ENCODE measurements at regions not wholly inside any gene's neighbourhood (a gene's known extent, or its start where the extent isn't known, plus 50 kb on each side); places are given as distances from the start of the nearest gene placed in this dataset.

DNA sequence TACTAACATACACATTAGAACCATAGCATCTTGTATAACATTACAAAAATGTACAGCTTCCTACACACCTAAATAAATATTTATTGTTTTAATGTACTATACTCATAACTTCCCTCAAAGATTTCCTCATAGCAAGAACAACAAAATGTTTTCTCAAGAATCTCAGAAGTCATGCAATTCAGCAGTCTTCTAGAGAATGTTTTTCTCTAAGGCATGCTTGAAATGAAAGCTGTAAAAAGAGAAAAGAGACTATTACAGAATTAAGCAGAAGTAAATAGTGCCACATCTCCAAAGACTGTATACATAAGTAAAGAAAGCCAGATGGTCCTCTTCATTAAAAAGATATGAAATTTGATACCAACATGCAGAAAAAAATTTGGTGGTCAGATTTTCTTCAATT, 672.2 kb downstream of the EPM2A start:
- H3K4me3 ChIP-seq (ENCODE audit: low read depth, low read length): no peak overlapping the region
- TF ChIP-seq, protein P1, sequence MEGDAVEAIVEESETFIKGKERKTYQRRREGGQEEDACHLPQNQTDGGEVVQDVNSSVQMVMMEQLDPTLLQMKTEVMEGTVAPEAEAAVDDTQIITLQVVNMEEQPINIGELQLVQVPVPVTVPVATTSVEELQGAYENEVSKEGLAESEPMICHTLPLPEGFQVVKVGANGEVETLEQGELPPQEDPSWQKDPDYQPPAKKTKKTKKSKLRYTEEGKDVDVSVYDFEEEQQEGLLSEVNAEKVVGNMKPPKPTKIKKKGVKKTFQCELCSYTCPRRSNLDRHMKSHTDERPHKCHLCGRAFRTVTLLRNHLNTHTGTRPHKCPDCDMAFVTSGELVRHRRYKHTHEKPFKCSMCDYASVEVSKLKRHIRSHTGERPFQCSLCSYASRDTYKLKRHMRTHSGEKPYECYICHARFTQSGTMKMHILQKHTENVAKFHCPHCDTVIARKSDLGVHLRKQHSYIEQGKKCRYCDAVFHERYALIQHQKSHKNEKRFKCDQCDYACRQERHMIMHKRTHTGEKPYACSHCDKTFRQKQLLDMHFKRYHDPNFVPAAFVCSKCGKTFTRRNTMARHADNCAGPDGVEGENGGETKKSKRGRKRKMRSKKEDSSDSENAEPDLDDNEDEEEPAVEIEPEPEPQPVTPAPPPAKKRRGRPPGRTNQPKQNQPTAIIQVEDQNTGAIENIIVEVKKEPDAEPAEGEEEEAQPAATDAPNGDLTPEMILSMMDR (IDR thresholded peaks at IDR 0.05; ENCODE audit: low read depth, low read length): no peak

DNA sequence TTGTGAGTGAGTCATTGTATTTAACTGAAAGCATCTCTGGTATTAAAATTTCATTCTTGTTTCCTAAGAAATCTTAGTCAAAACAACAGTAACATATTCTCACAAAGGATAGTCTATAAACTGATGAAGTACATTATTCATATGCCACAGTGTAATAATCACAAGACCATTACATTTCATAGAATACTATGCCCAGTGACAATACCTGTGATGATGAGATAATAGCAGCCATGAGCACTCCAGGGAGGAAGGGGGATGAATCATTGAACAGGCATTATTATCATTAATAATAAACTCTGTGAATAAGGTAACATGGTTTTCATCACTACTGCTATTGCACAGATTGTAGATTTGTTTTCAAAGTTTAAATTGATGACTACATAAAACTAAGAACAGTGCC, 667.9 kb downstream of the EPM2A start:
- TF ChIP-seq, protein P1 (IDR thresholded peaks at IDR 0.05; ENCODE audit: low read depth, low read length): no peak
- H3K4me3 ChIP-seq (ENCODE audit: low read depth, low read length): no peak overlapping the region

GRCh38 chr6:145068577-145068976, 666.7 kb downstream of the EPM2A start:
- TF ChIP-seq, protein P1 (IDR thresholded peaks at IDR 0.05; ENCODE audit: low read depth, low read length): no peak
- no peak overlapping the region for H3K4me3 ChIP-seq (ENCODE audit: low read depth, low read length)

GRCh38 chr6:145069966-145070365, 665.4 kb downstream of the EPM2A start:
- H3K4me3 ChIP-seq (ENCODE audit: low read depth, low read length): no peak overlapping the region
- TF ChIP-seq, protein P1 (IDR thresholded peaks at IDR 0.05; ENCODE audit: low read depth, low read length): no peak

GRCh38 chr6:145070791-145071190, 664.5 kb downstream of the EPM2A start:
- TF ChIP-seq, protein P1 (IDR thresholded peaks at IDR 0.05; ENCODE audit: low read depth, low read length): no peak
- H3K4me3 ChIP-seq (ENCODE audit: low read depth, low read length): no peak overlapping the region

DNA sequence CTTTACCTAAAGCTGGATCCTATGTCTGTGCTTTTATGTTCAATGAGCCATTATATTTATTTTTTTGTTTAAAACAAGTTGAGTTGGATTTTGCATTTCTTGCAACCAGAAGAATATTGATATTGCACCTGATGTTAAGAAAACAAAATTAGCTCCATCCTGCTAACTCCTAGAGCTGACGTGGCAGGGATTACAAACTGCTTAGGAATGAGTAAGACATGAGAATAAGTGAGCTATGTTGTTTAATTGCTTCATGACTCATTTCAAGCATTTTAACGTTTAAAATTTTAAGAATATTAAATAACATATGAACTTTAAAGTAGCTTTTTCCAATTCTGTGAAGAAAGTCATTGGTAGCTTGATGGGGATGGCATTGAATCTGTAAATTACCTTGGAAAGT, 663.5 kb downstream of the EPM2A start:
- TF ChIP-seq, protein P1 (IDR thresholded peaks at IDR 0.05; ENCODE audit: low read depth, low read length): no peak
- H3K4me3 ChIP-seq (ENCODE audit: low read depth, low read length): no peak overlapping the region

DNA sequence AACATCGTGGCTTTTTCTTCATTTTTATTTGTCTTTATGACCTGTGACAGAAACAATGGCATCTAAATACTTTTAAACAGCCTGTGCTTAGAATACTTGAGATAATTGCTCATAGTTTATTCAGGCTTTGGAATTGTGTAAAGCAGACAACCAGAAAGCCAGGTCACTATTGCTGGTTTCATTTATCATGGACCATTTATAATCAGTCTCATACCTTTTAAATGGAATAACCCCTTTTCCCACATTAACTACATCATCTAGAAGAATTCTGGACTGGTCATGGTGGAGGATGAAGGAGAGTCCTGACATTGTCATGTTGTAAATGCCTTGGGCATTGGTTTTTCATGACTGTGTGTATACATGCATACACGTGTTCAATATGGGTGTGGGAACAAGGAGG, 661.5 kb downstream of the EPM2A start:
- H3K4me3 ChIP-seq (ENCODE audit: low read depth, low read length): no peak overlapping the region
- TF ChIP-seq, protein P1 (IDR thresholded peaks at IDR 0.05; ENCODE audit: low read depth, low read length): no peak

Data from WI38 (cell line).